ENCODE measurements at regions not wholly inside any gene's neighbourhood (a gene's known extent, or its start where the extent isn't known, plus 50 kb on each side); places are given as distances from the start of the nearest gene placed in this dataset.
A peak's percentile ranks its signal among the peaks of the same experiment; 100 is the strongest.

DNA sequence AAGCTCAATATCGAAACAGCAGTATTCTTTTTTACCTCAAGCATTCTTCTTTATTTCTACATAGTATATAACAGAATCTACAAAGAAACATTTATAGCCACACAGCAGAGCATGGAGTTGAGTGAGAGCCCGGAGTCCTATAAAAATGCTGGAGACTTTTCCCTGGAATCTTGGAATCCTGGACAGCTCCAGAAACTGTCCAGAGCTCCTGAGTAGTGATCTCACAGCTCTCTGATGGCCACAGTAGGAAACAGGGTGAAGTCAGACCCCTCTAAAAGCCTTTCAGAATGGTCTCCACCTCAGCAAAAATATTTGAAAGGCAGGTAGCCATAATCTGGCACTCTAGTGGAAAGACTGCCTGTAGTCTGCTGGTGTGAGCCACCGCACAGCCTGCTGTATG, 149.3 kb upstream of the STXBP5 start:
- intact Hi-C loops (cut with DNase I) = no loop called here
- ATAC-seq (no peak), DNase-seq (no peak)

DNA sequence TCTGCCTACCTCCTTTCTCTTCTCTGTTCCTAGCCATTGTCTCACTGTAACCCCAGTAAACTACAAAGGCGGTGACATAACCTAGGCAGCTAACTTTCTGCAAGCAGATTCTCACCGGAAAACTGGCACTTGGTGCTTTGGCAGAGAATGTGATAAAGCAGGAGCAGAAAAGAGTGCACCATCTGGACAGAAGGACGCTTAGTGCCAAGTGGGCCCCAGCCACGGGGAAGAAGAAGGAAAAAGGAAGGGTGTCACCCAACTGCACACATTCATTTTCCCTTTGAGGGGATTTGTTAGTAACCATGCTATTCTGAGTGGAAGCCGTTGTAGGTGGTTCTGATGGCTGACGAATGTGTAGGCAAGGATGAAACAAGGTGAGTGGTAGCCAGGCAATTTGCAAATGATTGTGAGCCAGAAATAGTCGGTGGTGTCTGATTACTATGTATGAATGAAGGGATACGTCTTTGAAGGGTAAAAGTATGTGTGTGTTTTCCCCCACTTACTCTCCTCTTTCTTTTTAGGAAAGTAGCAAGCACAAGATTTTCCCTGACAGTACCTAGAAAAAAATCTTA, 148.3 kb upstream of the STXBP5 start:
- ATAC-seq (no peak), DNase-seq (no peak)
- intact Hi-C loops (cut with DNase I) = no loop called here

DNA sequence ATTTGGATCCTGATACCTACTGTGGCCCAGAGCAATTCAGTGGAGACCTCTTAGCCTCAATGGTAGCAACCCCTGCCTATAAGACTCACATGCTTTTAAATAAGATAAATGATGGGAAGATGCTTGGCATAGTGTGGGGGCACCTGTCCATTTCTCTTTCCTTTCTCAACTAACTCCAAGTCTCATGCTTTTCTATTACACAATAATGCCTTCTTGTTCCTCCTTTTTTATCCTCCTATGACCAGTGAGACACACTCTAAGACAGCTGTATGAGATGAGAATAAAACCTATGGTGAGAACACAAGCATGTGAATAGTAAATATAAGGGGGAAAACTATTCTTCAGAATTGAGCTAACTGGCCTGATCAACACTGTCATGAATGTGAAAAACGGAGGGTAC, 147.0 kb upstream of the STXBP5 start:
- no peak for DNase-seq
- intact Hi-C loops (cut with DNase I) = no loop called here
- no peak for ATAC-seq

DNA sequence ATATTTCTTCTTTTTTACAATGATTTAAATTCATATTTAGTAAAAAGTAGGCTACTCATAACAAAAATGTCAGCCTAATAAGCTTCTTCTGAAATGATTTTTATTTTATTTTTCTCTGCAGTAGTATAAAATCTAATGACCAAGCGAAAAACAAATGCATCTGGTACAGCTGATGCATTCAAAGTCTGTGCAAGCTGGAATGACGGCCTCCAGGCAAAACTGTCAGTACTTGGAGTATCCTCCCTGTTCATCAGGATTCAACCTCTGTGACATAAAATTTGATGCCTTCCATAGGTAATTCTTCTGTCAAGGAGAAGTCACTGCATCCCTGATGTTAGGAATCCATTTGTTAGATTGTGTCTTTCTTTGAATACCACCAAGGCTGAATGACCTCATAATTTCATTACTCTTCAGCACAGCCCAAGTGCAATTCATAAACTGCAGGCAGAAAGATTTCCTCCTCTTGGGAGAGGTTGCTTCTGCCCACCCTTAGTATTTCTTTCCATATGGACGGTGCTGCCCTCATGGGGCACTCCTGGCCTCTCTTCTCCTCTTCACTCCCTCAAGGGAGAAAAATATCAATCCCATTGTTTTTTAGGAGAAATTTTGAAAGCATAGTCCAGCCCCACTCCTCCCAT, 146.4 kb upstream of the STXBP5 start:
- ATAC-seq (no peak), DNase-seq (no peak)
- intact Hi-C loops (cut with DNase I) = no loop called here

DNA sequence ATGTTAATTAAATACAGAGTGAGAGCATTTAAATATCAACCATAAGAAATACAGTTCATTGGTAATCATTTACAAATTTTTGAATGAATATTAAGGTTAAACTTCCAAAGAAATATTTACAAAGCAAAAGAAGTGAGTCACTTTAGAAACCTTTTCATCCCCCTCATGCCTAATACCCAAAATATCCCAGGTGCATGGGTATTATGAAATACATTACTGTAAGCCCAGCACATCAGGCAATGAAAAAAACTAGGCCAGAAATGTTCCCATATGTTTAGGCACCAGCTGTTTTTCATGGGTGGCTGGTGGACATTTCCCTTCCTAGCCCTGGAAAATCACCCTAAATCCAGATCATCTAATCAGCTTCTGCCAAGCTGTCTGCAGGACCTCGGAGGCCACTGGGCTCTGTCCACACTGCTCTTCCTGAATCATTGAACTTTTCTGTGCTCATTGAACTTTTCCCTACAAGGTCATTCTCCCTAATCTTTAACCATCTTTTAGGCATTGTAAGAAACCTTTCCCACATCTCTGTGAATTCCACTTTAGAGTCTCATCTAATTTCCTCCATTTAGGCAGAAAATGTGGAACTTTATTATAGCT, 145.3 kb upstream of the STXBP5 start:
- intact Hi-C loops (cut with DNase I) = no loop called here
- ATAC-seq = no peak

DNA sequence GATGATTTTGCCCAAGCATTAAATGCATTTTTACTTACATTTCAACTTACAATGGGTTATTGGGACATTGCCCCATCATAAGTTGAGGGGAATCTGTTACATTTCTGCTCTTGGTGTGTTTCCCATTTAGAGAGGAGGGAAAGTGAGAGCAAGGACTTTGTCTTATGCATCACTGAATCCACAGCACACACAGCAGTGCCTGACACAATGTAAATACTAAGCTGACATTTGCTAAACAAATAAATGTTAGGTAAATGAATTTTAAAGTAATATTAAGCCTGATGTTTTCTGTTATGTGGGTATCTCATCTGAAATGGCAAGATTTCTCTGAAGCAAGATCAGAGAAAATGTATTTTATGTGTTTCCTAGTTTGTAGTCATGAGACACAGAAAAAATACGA, 143.6 kb upstream of the STXBP5 start:
- no peak for DNase-seq
- ATAC-seq = no peak
- intact Hi-C loops (cut with DNase I) = no loop called here

More for the DNA sequence above, 145.3 kb upstream of the STXBP5 start:
- no peak for DNase-seq

DNA sequence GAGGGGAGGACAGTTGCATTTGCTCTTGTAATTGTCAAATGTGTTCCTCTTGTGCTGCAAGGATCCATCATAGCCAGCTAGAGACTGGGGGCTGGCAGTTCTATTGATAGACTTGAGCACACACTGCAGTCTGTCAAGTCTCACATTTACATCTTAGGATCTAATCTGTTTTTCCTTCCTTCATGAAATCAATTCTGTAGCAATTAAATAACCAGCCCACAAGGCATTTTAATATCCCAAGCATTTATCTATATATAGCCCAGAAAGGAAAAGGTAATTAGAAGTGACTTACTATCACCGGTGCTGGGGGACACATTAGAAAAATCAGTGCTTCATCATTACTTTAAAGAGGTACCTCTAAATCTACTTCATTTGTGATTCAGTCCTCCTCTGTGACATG, 143.0 kb upstream of the STXBP5 start:
- intact Hi-C loops (cut with DNase I) = no loop called here
- ATAC-seq (no peak), DNase-seq (no peak)

DNA sequence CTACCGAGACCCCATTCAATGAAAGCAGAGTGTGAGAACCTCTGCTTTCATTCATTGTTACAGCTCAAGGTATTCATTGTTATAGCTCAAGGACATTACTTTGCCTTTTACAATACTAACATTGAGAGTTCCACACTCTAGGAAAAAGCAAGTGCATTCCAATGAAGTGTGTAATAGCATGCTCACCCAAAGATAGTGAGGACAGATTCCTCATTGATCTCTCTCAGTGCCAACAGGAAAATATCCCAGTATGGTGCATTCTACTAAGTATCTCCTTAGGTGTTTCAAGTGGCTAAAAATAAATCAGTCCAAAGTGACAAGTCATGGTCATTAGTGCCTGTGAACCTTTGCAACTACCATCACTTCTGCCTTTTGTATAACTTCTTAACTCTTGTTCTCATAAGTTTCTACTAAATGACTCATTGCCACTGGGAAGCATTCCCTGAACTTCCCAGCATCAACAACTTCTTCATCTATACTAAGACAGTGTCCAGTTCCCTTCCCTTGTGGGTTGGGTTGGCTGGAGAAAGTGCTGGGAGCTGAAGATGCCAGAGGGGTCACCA, 140.7 kb upstream of the STXBP5 start:
- intact Hi-C loops (cut with DNase I) = no loop called here
- DNase-seq = no peak
- peak in 1 of 2 donors; percentile 63 for ATAC-seq

DNA sequence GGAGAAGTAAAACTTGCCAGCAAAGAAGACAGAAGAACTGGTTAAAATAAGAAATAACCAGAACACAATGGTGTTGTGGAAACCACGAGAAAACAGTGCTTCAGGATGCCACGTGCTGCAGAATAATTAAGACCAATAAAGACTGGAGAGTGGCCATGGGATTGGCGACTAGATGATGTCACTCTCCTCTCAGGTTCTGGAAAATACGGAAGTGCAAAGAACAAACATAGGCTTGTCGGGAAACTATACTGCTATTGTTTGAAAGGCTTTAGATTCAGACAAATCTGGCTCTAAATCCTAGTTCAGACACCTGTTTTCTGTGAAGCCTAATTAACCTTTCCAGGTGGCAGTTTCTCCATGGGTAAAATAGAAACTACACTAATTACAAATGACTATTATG, 138.4 kb upstream of the STXBP5 start:
- intact Hi-C loops (cut with DNase I) = no loop called here
- no peak for ATAC-seq

DNA sequence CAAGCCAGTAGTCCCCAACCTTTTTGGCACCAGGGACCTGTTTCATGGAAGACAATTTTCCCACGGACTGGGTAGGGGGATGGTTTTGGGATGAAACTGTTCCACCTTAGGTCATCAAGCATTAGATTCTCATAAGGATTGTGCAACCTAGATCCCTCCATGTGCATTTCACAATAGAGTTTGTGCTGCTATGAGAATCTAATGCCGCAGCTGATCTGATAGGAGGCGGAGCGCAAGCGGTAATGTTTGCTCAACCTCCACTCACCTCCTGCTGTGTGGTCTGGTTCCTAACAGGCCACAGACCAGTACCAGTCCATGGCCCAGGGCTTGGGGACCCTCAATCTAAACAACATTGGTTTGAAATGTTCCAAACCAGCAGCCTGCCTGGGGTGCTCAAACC, 137.0 kb upstream of the STXBP5 start:
- DNase-seq (no peak), ATAC-seq (no peak)
- intact Hi-C loops (cut with DNase I) = no loop called here

More for the DNA sequence above, 138.4 kb upstream of the STXBP5 start:
- DNase-seq = no peak

DNA sequence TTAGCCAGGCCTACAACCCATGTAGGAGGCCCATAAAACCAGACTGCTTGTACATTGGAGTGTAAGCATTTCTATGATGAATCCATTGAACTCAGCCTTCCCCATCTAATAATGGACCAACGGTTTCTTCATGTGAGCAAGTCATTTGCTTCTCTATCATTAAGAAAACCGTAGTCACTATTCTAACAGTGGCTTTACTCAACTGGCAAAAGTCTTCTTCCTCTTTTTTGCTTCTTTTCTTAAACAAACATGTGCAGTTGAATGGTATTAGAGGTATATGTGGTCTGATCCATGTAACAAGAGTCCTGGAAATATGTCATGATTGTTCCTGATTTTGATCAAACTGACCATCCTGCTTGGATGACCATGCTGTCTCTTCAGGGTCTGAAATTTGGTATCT, 132.4 kb upstream of the STXBP5 start:
- no peak for ATAC-seq
- DNase-seq = no peak
- intact Hi-C loops (cut with DNase I) = no loop called here

DNA sequence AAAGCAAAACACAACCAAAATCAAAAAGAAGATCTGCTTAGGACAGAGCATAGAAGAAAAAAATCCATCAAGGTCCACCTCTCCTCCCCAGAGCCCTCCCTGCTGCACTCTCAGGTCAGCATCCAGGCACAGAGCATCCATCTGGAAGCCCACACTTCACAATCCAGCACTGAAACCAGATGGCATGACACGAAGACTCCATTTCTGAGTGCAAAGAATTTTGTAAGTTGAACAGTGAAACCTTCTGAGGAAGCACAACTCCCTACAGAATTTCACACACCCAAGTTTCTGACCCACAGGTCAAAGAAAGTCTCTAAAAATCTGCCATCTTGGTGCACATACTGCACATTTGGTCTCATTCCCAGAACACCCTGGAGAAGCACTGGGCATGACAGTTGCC, 128.8 kb upstream of the STXBP5 start:
- no peak for ATAC-seq
- intact Hi-C loops (cut with DNase I) = no loop called here
- DNase-seq = no peak

DNA sequence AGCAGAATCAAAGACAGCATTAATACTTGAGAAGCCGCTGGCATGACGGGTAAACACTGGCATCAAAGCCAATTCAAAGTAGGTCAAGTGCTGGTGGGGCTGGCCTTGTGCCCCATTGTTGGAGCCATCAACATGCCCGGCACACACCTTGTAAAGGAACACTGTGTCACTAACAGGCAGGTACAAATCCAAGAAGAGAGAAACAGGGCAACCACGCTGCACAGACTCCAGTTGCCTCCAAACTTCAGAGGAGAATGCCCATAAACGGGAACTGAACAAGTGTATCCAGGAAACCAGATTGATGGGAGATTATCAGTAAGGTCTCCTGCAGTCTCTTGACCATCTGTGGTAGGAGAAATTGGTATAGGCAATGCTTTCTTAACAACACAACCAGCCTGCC, 127.0 kb upstream of the STXBP5 start:
- intact Hi-C loops (cut with DNase I) = no loop called here
- DNase-seq (no peak), ATAC-seq (no peak)

DNA sequence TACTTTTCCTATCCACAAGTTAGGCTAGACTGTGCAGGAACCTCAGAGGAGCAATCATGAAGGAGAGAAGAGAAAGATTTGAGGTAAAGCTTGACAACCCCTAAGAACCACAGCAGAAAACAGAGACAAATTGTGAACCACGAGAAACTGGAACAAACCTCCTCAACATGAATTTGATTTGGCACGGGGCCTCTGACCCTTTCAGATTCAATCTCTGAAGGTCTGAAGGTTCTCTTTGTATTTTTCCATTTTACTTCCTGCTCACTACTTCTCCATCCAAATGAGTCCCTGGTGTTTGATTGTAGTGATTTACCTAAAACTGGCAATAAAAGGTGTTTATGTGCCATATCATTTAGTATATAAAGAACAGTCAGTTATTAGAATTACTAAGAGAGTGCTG, 126.1 kb upstream of the STXBP5 start:
- DNase-seq (no peak), ATAC-seq (no peak)
- intact Hi-C loops (cut with DNase I) = no loop called here

DNA sequence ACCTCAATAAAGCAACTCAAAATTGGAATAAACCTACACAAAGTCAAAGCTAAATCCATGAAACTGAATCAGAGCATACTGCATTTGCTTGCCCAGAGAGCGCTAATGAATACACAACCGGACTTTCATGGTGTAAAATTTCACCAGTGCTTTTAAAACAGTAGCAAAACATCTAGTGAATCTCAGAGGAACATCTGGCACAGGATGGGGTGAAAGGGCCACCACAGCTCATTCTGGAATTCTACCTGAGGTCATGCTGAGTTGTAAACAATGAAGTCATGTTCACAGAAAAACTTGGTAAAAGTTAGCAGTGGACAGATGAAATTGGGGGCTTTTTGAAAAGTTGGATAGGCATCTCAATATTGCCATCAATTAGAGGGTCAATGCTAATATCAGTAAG, 125.6 kb upstream of the STXBP5 start:
- ATAC-seq = no peak
- DNase-seq = no peak
- intact Hi-C loops (cut with DNase I) = no loop called here

DNA sequence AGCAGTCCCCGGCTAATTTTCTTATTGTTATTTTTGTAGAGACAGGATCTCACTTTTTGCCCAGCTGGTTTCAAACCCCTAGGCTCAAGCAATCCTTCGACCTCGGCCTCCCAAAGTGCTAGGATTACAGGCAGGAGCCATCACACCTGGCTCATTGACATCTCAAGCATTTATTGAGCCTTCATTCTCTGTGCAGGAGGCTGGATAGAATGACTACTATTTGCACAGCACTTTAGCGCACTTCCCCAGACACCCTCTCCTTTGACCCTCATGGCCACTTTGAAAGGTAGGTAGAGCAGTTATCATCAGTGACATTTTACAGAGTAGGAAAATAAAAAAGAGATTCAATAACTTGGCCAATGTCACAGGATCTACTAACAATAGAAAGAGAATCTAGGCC, 124.0 kb upstream of the STXBP5 start:
- ATAC-seq (no peak), DNase-seq (no peak)
- intact Hi-C loops (cut with DNase I) = no loop called here

DNA sequence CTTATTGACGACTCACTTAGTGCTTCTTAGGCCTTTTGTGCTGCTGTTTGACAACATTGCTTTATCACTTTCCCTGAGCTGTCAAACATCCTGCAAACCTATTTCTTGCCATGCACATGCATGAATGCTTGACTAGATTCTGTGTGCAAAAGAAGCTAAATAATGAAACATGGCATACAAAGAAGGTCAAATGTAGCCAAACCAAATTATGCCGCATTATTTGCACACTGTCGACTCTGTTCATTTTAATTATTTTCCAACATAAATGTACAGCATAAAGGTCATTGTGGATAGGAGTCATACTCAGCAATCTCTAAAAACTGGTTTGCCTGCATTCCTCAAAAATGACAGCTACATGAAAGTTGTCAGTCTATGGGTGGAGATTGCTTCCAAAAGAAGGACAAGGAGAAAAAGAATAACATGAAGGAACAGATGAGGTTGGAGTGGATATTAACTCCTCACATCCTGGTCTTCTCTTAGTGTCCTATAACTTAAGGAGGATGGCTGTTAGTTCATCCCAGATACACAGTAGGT, 123.1 kb upstream of the STXBP5 start:
- ATAC-seq = no peak
- intact Hi-C loops (cut with DNase I) = no loop called here
- DNase-seq = no peak

DNA sequence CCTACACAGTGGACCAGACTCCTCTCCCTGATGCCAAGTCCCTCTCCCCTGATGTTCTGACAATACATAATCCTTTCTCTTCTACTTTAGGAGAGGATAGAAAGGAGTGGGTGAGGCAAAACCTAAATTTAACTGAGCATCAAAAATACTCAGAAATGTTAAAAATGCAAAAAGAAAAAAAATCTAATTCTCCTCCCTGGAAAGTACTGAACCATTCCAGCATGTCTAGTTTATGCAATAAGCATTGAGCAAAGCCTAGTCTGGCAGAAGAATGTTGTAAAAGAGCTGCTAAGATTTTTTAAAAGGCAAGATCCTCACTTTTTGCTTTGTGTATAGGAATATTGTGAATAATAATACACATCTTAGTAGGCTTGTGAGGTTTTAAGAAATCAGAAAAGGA, 116.6 kb upstream of the STXBP5 start:
- no peak for ATAC-seq
- intact Hi-C loops (cut with DNase I) = no loop called here
- no peak for DNase-seq

DNA sequence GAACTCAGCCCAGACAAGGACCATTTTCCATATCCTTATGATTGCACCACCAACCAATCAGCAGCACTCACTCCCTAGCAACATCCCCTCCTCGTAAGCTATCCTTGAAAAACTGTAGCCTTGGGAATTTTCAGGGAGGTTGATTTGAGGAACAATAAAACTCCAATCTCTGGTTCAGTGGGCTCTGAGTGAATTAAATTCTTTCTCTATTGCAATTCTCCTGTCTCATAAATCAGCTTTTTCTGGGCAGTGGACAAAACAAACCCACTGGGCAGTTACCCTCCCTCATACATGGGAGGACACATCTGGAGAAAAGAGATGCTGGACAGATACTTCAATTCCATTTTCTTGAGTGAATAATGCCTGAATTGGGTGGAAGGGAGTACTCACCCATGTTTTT, 115.4 kb upstream of the STXBP5 start:
- ATAC-seq = no peak
- no peak for DNase-seq
- intact Hi-C loops (cut with DNase I) = no loop called here

DNA sequence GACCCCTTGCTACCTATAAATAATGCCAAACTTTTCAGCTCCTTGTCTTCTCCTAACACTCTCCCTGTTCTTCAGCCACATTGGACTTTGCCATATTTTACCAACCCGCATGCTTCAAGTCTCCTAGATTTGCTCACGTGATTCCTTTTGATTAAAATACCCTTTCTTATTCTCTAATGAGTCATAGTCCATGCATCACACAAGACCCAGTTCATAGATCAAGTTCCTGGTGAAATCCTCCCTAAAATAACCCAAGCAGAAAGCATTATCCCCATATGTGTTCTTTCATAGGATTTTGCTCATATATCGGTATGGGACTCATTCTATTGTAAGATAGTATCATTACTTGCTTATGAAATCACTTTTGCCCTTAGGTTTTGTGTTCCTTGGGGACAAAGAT, 108.9 kb upstream of the STXBP5 start:
- intact Hi-C loops (cut with DNase I) = no loop called here
- DNase-seq = no peak
- ATAC-seq = no peak

DNA sequence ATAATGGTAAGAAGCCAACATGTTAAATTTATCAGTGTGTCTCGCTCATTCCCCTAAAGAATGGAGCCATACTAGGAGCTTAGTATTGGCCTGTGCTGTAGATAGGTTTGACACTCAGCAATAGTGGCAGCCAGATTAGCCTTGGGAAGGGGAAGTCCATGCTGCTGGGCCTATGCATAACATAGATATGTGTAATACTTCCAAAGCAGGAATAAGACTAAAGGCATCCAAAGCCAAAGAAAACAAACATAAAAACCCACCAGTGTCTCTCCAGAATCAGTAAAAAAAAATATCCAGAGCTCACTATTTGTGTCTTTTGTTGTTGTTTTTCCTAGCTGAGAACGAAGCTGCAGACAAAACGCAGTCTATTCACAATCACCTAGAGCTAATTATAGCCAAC, 104.2 kb upstream of the STXBP5 start:
- intact Hi-C loops (cut with DNase I) = no loop called here
- no peak for DNase-seq
- ATAC-seq = no peak
